ENCODE measurements at regions not wholly inside any gene's neighbourhood (a gene's known extent, or its start where the extent isn't known, plus 50 kb on each side); places are given as distances from the start of the nearest gene placed in this dataset.

- TF ChIP-seq POLR2A (IDR thresholded peaks at IDR 0.05) (no peak), CTCF (IDR thresholded peaks at IDR 0.05) (no peak)
Measured at GRCh38 chr18:27749194-27749593, 427.7 kb downstream of the CDH2 start.

Measured in uterus (tissue), 2 donors.